Activated naive CD4-positive, alpha-beta T cell treated with anti-CD3 and anti-CD28 coated beads, Interleukin-2, amount 50 U/mL, for 72 hours (primary cell): ENCODE measurements at regions not wholly inside any gene's neighbourhood (a gene's known extent, or its start where the extent isn't known, plus 50 kb on each side); places are given as distances from the start of the nearest gene placed in this dataset.

ENCODE experiments used
- ATAC-seq, 2 donors: fragments of 150-1000 bp; cut with Tn5 transposase; 2 replicates each; pipeline ENCODE4 v1.10.0; 2021; ENCODE audit warnings: mild to moderate bottlenecking in 2 of 2, moderate library complexity in 2 of 2
- DNase-seq, 2 donors: peaks; one replicate each; pipeline ENCODE4 v3.0.0; 2021 to 2022; ENCODE audit warnings: low spot score in 2 of 2
- H3K27ac Mint-ChIP-seq, 2 donors: one replicate each; pipeline ENCODE4 v1.8.0; 2022; ENCODE audit warnings: mild to moderate bottlenecking in 2 of 2, mixed read lengths in 2 of 2
- H3K36me3 Mint-ChIP-seq, 2 donors: one replicate each; pipeline ENCODE4 v1.8.0; 2022; ENCODE audit warnings: mixed read lengths in 2 of 2
- H3K9me3 Mint-ChIP-seq, 2 donors: one replicate each; pipeline ENCODE4 v1.8.0; 2022; ENCODE audit warnings: mixed read lengths in 2 of 2

DNA sequence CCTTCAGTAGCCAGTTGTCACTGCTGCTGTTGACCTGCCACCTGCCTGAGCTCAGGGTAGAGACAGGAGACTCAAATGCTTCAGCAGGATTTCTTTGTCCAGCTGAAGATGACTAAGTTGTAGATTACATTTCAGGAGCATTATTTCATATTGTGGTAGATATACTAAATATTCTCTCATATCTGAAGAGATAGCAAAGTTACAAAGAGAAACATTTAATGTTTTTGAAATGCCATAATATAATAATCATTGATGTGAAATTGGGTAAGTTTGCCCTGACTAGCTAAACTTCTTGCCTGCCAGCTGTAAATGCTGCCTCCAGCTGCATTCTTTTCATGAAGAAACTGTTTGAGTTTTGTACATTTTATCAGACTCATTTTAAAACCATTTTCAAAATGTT is 247.6 kb upstream of the CNKSR2 start:
- Mint-ChIP-seq H3K36me3 (no peaks in the 10 kb centered on the region), H3K9me3 (no peaks in the 10 kb centered on the region), H3K27ac (no peak overlapping the region)
- no peak for DNase-seq
- ATAC-seq: no peak

DNA sequence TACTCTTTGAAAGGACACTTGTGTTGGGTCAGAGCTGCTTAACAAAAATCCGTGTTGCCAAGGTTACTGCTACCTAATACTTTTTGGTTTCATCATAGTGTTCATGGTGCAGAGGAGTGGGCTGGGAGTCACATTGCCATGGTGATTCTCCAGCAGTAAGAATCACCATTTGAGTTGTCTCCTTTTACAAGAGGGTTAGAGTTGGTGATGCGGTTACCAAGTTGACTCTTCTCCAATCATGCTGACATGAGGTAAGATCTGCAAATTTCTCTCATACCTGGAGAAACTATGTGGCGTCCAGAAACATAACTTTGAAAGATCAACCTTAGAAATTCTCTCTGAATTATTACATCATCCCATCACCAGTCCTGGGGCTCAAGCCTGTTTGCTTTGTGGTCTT is 242.9 kb upstream of the CNKSR2 start:
- no peaks in the 10 kb centered on the region for H3K9me3 Mint-ChIP-seq
- no peak overlapping the region for H3K27ac Mint-ChIP-seq
- H3K36me3 Mint-ChIP-seq: no peaks in the 10 kb centered on the region
- DNase-seq: no peak
- no peak for ATAC-seq

DNA sequence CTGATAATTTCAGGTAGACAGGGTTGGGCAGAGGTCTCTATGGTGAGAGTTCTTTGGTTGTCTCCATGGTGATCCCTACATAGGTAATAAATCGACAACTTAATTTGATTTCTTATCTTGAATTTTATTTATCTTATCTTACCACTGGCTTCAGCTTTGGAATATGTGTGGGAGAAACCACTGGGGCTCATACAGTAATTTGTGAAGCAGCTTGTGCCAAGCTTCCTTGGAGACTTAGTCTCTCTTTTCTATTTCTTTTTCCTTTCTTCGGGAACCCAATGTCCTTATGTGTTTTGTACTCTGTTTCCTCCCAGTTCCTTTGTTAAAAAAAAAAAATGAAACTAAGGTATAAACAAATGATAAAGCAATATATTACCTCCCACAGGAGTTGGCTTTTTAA is 242.4 kb upstream of the CNKSR2 start:
- no peak overlapping the region for H3K27ac Mint-ChIP-seq

DNA sequence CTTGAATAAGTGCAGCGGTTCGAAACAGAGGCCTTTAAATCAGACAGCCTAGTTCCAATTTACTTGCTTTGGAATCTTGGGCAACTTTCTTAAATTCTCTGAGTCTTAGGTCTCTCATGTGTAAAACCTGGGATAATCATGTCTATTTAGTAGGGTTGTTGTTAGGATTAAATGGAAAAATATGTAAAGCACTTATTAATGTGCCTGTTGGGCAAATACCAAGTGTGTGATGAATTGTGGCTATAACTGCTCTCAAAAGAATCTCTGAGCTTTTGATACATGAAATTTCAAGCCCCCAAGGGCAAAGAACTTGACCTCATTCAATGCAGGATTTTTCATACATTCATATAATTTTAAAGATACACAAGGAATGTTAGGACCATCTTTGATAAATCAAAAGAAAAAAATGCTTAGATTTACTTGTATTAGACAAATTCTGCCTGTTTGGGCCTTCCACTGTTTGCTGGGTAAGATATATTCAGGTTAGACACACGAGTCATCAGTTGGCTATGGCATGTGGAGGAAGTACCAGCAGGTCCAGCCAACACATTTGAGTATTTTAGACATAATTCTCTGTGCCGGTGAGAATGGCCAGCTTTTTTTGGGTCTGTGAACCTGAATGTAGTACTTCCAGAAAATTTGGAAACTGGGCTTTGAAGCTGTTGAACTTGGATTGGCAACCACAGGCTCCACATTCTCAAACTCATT is 241.4 kb upstream of the CNKSR2 start:
- Mint-ChIP-seq H3K36me3 (no peaks in the 10 kb centered on the region), H3K27ac (no peak overlapping the region), H3K9me3 (no peaks in the 10 kb centered on the region)
- ATAC-seq (no peak), DNase-seq (no peak)

More for the DNA sequence above, 242.4 kb upstream of the CNKSR2 start:
- Mint-ChIP-seq H3K9me3 (no peaks in the 10 kb centered on the region), H3K36me3 (no peaks in the 10 kb centered on the region)
- DNase-seq (no peak), ATAC-seq (no peak)

DNA sequence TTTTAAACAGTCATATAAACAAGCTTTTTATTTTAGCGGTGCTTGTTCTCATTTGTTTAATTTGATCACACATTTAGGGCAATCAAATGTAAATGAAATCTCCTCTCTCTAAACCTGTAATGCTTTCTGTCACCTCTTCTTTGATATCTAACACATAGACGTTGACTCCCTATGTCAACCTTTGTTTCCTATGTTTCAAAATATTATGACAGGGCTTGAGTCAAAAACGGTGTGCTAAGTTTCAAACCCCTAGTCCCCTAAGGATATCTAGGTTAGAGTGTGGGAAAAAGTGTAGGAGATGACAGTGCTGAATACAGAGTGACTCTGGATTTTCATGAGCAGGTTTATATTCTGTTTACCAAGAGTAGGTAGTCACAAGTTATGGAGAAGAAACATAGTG is 224.0 kb upstream of the CNKSR2 start:
- H3K9me3 Mint-ChIP-seq: no peaks in the 10 kb centered on the region
- ATAC-seq: no peak
- no peak for DNase-seq
- no peaks in the 10 kb centered on the region for H3K36me3 Mint-ChIP-seq
- no peak overlapping the region for H3K27ac Mint-ChIP-seq

DNA sequence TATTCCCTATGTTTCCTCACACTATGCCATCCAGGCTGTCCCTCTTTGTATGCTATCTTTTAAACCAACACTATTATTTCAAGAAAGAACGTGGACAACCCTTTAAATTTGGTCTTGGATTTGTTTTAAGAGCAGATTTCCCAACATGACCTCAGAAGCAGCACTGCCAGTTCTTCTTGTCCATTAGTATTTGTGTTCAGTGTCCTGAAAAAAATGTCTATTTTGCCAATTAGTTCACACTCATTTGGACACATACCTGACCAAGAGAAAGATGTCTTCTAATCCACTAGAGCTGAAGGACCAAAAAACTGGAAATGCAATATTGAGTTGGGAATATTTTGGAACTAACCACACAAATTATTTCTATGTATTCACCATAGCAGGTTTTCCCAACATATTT is 223.2 kb upstream of the CNKSR2 start:
- DNase-seq: no peak
- no peak overlapping the region for H3K27ac Mint-ChIP-seq
- H3K36me3 Mint-ChIP-seq: no peaks in the 10 kb centered on the region
- no peak for ATAC-seq
- no peaks in the 10 kb centered on the region for H3K9me3 Mint-ChIP-seq

DNA sequence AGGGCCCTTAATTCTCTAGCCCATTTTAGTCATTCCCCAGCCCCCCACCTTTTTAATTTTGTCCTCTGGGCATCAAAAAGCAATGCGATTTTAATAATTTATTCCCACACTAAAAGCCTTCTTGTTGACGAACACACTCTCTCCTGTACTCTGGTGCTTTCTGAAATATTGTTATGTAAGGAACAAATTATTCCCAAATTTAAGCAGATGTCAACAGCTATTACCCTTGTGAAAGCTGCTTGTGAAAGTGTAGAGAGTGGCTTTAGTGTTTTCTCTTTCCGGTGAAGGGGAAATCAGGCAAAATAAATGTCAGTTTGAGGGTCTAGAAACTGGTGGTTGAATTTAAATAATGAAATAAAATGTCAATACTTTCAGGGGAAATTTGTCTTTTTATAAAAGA is 221.2 kb upstream of the CNKSR2 start:
- Mint-ChIP-seq H3K27ac (no peak overlapping the region), H3K9me3 (no peaks in the 10 kb centered on the region), H3K36me3 (no peaks in the 10 kb centered on the region)
- no peak for DNase-seq
- ATAC-seq: no peak

DNA sequence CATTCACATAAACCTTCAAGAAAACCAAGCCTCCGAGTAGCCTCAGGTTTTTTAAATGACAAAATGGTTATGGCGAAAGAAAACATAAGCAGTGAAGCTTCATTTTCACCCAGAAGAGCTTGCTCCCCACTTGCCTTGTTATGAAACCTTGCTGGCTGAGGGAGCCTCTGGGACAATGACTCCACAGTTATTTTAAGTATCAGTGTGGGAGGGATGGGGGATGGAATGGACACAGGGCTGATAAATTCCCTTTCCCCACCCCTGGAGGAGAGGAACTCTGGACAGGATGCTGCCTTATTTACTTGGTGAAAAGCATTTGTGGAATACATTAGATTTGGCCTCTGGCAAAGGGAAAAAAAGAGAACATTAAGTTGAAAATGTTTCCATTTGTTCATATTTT is 220.7 kb upstream of the CNKSR2 start:
- no peak for ATAC-seq
- H3K9me3 Mint-ChIP-seq: no peaks in the 10 kb centered on the region

DNA sequence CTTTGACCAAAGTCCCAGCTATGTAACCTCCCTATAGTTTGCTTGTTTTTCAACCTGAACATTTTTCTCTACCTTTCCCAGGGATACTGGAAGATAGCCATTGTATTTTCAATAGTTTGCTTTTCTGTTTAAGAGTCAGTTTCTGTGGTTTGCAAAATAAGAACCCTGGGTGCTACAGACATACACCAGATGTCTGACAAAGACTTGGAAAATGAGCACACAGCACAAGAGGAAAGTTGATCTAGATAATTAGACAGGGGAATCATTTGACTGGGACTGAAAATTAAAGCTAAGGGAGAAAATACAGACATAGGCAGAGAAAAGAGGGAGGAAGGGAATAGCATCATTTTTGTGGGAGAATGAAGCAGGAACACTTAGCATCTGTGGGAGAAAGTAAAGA is 218.3 kb upstream of the CNKSR2 start:
- no peak overlapping the region for H3K27ac Mint-ChIP-seq
- DNase-seq: no peak
- no peak for ATAC-seq
- no peaks in the 10 kb centered on the region for H3K36me3 Mint-ChIP-seq
- H3K9me3 Mint-ChIP-seq: no peaks in the 10 kb centered on the region

More for the DNA sequence above, 220.7 kb upstream of the CNKSR2 start:
- Mint-ChIP-seq H3K27ac (no peak overlapping the region), H3K36me3 (no peaks in the 10 kb centered on the region)
- DNase-seq: no peak

DNA sequence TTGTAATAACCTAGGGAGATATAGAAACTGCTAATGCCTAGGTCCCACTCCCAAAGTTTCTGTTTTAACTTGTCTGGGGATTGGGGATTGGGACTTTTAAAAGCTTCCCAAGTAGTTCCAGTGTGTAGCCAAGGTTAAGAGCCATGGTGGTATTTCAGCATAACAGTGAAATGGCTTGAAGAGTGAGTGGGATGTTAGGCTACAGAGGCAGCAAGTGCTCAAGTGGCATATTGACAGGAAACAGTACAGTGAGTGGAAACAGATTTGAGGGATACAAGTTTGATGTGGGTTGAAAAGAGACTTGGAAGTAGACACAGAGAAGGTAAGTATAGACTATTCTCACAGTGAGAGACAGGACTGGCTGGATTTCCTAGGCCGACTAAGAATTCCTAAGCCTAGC is 217.6 kb upstream of the CNKSR2 start:
- ATAC-seq (no peak), DNase-seq (no peak)
- H3K27ac Mint-ChIP-seq: peak overlapping the region in 1 of 2 donors; percentile 70
- no peaks in the 10 kb centered on the region for H3K9me3 Mint-ChIP-seq
- no peaks in the 10 kb centered on the region for H3K36me3 Mint-ChIP-seq

DNA sequence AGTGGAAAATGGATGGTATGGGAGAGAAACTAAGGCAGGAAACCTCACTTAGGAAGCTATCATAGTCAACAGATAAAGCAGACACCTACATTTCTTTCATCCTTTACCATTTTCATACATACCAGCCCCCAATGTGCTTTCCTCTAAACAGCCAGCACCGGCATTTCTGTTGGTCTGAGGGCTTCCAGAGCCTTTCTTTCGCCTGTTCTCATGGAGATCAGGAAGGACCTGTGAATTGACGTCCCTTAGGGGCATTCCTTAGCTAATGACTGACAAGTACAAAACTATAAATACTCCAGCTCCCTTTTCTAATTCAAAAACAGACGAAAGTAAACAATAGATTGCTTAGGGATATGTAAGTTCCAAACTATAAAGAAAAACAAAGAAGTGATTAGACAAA is 215.5 kb upstream of the CNKSR2 start:
- Mint-ChIP-seq H3K27ac (no peak overlapping the region), H3K9me3 (no peaks in the 10 kb centered on the region), H3K36me3 (no peaks in the 10 kb centered on the region)
- DNase-seq: no peak
- ATAC-seq: no peak

DNA sequence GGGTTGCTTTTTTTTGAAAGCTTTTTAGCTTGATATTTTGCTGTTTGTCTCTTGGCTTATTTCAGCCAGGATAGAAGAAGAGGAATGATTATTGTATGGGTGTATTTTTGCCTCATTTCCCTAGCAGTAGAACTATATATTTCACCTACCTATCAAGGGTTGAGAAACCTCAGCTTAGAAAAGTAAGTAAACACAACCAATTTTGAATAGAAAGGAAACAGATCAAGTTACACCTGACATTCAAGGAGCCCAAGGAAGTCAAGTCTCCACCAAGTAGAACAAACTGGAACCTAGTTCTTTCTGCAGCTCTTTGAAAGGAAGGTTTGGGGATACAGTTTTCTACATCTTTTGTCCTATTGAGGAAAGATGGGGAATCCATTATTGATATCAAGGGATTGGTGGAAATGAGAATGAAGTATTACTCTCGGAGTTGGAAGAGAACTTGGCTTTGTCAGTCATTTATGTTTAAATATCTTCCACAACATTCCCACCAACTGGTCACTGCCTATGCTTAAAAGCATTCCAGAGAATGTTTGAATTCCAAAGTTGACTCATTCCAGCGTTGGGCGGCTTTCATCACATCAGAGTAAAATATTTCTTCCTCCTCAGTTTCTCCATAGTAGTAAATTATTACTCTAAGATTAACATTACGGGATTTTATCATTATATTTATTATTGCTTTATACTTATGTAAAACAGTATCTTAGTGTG is 207.8 kb upstream of the CNKSR2 start:
- Mint-ChIP-seq H3K27ac (no peak overlapping the region), H3K9me3 (no peaks in the 10 kb centered on the region), H3K36me3 (no peaks in the 10 kb centered on the region)
- DNase-seq: no peak
- no peak for ATAC-seq

DNA sequence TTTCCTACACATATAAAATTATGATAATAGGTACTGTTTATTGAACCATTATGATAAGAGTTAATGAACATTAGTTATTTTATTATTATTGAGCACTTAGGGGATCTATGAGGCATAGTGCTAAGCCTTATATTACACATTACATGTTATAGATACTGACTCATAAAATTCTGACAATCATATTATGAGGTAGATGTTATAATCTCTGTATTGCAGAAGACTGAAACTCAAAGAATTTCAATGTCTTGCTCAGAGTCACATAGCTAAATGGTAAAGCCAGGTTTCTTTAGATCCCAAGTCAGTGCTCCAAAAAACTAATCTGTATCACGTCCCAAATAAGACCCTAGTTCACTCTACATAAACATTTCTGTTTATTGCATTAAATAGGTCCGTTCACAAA is 207.2 kb upstream of the CNKSR2 start:
- ATAC-seq (no peak), DNase-seq (no peak)
- Mint-ChIP-seq H3K36me3 (no peaks in the 10 kb centered on the region), H3K27ac (no peak overlapping the region), H3K9me3 (no peaks in the 10 kb centered on the region)

DNA sequence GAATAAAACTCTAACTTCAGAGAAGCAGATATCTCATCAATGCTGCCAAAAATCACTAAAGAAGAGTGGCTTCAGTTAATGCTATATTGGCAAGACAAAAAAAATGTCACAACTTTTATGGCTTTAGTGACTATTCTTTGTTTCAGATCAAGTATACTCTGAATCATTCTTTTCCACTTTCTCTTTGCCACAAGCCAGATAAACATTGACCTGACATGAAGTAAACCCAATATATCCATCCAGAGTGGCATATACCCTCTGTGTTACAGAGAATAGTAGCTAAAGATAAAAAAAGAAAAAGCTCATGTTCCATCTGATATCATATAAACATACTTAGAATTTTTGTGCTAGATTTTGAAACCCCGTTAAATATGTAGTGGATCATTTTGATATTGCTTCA is 206.7 kb upstream of the CNKSR2 start:
- H3K27ac Mint-ChIP-seq: no peak overlapping the region
- H3K9me3 Mint-ChIP-seq: no peaks in the 10 kb centered on the region
- DNase-seq: no peak
- H3K36me3 Mint-ChIP-seq: no peaks in the 10 kb centered on the region
- ATAC-seq: no peak

DNA sequence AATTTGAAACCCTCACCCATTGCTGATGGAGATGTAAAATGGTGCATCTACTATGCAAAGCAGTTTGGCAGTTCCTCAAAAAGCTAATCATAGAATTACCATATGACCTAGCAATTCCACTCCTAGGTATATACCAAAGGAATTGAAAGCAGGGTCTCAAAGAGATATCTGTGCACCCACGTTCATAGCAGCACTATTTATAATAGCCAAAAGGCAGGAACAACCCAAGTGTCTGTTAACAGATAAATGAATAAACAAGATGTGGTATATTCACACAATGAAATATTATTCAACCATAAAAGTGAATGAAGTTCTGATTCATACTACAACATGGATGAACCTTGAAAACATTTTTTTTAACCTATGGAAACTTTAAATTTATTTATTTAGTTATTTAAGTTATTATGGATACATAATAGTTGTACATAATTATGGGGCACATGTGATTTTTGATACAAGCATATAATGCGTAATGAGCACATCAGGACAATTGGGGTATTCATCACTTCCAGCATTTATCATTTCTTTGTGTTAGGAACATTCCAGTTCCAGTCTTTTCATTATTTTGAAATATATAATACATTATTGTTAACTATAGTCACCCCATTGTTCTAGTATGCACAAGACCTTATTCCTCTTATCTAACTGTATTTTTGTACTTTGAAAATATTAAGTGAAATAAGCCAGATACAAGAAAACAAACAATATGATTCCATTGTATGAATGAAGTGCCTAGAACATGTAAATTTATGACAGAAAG is 205.6 kb upstream of the CNKSR2 start:
- Mint-ChIP-seq H3K36me3 (no peaks in the 10 kb centered on the region), H3K9me3 (no peaks in the 10 kb centered on the region), H3K27ac (no peak overlapping the region)
- ATAC-seq: no peak
- DNase-seq: no peak

DNA sequence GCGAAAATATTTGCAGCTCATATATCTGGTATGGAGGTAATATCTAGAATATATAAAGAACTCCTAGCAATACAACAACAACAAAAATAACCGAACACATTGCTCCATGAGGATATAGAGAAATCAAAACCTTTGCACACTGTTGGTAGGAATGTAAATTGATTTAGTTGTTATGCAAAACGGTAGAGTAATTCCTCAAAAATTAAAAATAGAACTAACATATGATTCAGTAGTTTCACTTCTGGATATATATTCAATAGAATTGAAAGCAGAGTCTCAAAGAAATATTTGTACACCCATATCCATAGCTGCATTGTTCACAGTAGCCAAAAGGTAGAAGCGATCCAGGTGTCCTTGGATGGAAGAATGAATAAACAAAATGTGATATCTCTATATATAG is 203.0 kb upstream of the CNKSR2 start:
- ATAC-seq: no peak
- Mint-ChIP-seq H3K27ac (no peak overlapping the region), H3K36me3 (no peaks in the 10 kb centered on the region), H3K9me3 (no peaks in the 10 kb centered on the region)
- DNase-seq: no peak

DNA sequence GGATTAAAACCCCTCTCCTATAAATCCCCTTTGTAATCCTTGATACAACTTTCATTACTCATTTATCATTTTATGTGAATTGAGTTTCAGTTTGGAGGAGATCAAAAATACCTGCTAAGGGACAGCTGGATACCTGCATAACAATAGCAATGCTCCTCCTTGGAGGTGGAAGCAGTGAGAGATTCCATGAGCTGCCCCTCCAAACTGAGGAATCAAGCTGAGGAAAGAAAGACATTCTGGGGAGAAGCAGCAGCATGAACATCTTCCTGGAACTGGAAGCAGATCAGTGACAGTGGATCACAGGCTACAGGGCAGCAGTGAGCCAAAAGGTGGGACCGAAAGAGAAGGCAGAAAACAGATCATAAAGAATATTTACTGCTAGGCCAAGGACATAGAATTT is 199.8 kb upstream of the CNKSR2 start:
- no peak for DNase-seq

More for the DNA sequence above, 199.8 kb upstream of the CNKSR2 start:
- Mint-ChIP-seq H3K9me3 (no peaks in the 10 kb centered on the region), H3K36me3 (no peaks in the 10 kb centered on the region), H3K27ac (no peak overlapping the region)
- no peak for ATAC-seq
